Gastrocnemius medialis (tissue), 4 donors: ENCODE measurements at regions not wholly inside any gene's neighbourhood (a gene's known extent, or its start where the extent isn't known, plus 50 kb on each side); places are given as distances from the start of the nearest gene placed in this dataset.

Source experiments
- POLR2A ChIP-seq, 2 donors: fragments of 450-650 bp; IDR thresholded peaks; one replicate each; pipeline ENCODE4 v1.6.1; 2017; ENCODE audit warnings: antibody characterized with exemption in 2 of 2, mild to moderate bottlenecking in 2 of 2, moderate library complexity in 2 of 2
- TF ChIP-seq, protein P1 (sequence below), 5 experiments: fragments of 450-650 bp in 3 of 5; fragments of 200-600 bp in 2 of 5; sonication (generic) in 2 of 5; IDR thresholded peaks in 4 of 5; conservative IDR thresholded peaks in 1 of 5; 1 replicate in 4 of 5; 2 replicates in 1 of 5; pipeline ENCODE4 v1.5.1; 2016 to 2019; ENCODE audit warnings: antibody characterized with exemption in 5 of 5, mild to moderate bottlenecking in 3 of 5, moderate library complexity in 3 of 5

DNA sequence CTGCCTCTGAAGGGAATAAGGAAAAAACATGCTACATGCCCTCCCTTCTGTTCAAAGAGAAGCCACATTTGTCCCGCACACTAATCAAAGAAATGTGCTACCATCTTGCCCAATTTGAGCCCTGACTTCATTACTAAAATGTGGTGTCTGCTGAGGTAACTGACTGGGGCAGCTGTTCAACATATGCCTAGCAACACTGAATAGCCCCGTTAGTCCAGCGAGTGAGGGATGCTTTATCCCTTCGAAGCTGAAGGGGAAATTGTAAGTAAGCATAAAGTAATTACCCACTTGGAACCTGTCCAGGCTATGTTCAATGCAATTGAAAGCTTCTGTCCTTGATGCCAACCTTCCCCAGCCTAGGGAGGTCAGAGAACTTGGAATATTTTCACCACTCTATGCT lies 310.6 kb downstream of the SEC16B start:
- TF ChIP-seq POLR2A (IDR thresholded peaks at IDR 0.05): no peak
- TF ChIP-seq, protein P1, sequence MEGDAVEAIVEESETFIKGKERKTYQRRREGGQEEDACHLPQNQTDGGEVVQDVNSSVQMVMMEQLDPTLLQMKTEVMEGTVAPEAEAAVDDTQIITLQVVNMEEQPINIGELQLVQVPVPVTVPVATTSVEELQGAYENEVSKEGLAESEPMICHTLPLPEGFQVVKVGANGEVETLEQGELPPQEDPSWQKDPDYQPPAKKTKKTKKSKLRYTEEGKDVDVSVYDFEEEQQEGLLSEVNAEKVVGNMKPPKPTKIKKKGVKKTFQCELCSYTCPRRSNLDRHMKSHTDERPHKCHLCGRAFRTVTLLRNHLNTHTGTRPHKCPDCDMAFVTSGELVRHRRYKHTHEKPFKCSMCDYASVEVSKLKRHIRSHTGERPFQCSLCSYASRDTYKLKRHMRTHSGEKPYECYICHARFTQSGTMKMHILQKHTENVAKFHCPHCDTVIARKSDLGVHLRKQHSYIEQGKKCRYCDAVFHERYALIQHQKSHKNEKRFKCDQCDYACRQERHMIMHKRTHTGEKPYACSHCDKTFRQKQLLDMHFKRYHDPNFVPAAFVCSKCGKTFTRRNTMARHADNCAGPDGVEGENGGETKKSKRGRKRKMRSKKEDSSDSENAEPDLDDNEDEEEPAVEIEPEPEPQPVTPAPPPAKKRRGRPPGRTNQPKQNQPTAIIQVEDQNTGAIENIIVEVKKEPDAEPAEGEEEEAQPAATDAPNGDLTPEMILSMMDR (IDR thresholded peaks at IDR 0.05 in 4 of 5, conservative IDR thresholded peaks at IDR 0.05 in 1 of 5): no peak
